Erythroblast (primary cell): ENCODE measurements at regions not wholly inside any gene's neighbourhood (a gene's known extent, or its start where the extent isn't known, plus 50 kb on each side); places are given as distances from the start of the nearest gene placed in this dataset.

Experiments
- GATA1 ChIP-seq: IDR thresholded peaks from 2 replicates; pipeline ENCODE4 v1.6.1; 2011; ENCODE audit warnings: low read depth, mild to moderate bottlenecking, control low read depth, low read length, moderate library complexity
- POLR2A ChIP-seq: IDR thresholded peaks from 2 replicates; pipeline ENCODE4 v1.6.1; 2011; ENCODE audit warnings: mild to moderate bottlenecking, low read length

- TF ChIP-seq POLR2A (no peak), GATA1 (no peak)
Measured at GRCh38 chr22:47615051-47615450, 852.6 kb downstream of the TBC1D22A start.
